ENCODE measurements at regions not wholly inside any gene's neighbourhood (a gene's known extent, or its start where the extent isn't known, plus 50 kb on each side); places are given as distances from the start of the nearest gene placed in this dataset.
A peak's percentile ranks its signal among the peaks of the same experiment; 100 is the strongest.

- DNase-seq (ENCODE audit: low spot score in 2 of 2), result no peak
- H3K27ac Mint-ChIP-seq, result peak overlapping the region; percentile 12
- H3K36me3 Mint-ChIP-seq, result no peaks in the 10 kb centered on the region
- H3K4me1 Mint-ChIP-seq, result peaks cover 43% of the 10 kb centered on the region
- no peaks in the 10 kb centered on the region for H3K9me3 Mint-ChIP-seq
- ATAC-seq, result no peak
- no peak overlapping the region for H3K4me3 Mint-ChIP-seq
Observed at GRCh38 chr9:129272348-129273025, 94.4 kb upstream of the IER5L start.

DNA sequence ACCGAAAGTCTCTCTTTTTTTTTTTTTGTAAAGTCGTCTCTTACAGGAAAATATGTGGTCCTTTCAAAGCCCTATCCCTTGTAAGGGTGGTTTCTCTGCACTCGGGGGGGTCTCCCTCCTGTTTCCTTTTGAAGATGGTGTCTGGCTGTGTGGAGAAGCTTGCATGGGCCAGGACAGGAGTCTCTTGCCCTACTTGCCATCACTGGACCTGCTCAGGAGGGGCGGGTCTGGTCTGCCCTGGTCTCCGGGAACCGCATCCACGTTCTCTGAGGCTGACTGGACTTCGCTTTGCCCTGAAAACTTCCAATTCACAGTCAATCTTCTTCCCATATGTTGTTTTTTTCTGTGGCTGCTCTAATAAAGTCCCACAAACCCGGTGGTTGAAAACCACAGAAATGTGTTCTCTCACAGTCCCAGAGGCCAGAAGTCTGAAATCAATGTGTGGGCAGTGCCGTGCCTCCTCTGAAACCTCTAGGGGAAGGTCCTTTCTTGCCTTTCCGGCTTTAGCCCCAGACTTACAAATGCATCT, 92.9 kb upstream of the IER5L start:
- DNase-seq (ENCODE audit: low spot score in 2 of 2), result no peak
- Mint-ChIP-seq H3K9me3 (no peaks in the 10 kb centered on the region), H3K36me3 (no peaks in the 10 kb centered on the region), H3K4me1 (peaks cover 31% of the 10 kb centered on the region), H3K27ac (peak overlapping the region; percentile 75), H3K4me3 (peak overlapping the region; percentile 61)
- ATAC-seq, result peak; percentile 53

DNA sequence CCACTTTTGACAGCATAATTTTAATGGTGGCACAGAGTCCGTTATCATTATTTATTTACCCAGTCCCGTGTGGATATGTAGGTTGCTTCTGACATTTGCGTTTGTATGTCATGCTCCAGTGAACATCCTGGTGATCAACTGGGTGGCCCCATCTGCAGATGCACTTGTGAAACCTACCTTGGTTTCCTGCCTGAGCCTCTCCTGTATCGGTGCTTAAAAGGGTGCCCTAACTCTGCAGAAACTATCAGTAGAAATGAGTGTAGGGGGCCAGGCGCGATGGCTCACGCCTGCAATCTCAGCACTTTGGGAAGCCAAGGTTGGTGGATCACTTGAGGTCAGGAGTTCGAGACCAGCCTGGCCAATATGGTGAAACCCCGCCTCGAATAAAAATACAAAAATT, 92.1 kb upstream of the IER5L start:
- ATAC-seq, result peak; percentile 92
- no peaks in the 10 kb centered on the region for H3K9me3 Mint-ChIP-seq
- H3K36me3 Mint-ChIP-seq, result no peaks in the 10 kb centered on the region
- peak in 1 of 2 donors; percentile 60 for DNase-seq (ENCODE audit: low spot score in 2 of 2)
- H3K4me3 Mint-ChIP-seq, result peak overlapping the region; percentile 61
- H3K4me1 Mint-ChIP-seq, result peaks cover 31% of the 10 kb centered on the region
- H3K27ac Mint-ChIP-seq, result peak overlapping the region; percentile 75

GRCh38 chr9:129267141-129267540, 89.1 kb upstream of the IER5L start:
- Mint-ChIP-seq H3K36me3 (no peaks in the 10 kb centered on the region), H3K9me3 (no peaks in the 10 kb centered on the region), H3K4me3 (no peak overlapping the region), H3K27ac (peak overlapping the region; percentile 78), H3K4me1 (peaks cover 27% of the 10 kb centered on the region)
- DNase-seq (ENCODE audit: low spot score in 2 of 2), result no peak
- no peak for ATAC-seq

DNA sequence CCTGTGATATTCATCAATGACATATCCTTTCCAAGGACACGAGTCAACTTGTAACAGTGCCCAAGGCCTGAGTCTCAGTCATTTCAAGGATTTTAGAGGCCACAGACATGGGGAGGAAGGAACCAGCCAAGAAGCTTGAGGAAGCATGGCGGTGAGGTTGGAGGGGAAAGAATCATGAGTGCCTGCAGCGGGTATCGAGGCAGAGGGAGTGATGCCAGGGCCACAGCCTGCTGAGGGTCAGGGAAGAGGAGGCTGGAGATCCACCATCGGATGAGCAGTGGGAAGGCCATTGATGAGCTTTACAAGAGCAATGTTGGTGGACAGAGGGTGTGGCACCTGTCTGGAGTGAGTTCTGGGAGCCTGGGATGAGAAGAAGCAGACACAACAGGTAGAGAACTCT, 88.5 kb upstream of the IER5L start:
- Mint-ChIP-seq H3K4me3 (no peak overlapping the region), H3K36me3 (no peaks in the 10 kb centered on the region), H3K4me1 (peaks cover 21% of the 10 kb centered on the region), H3K9me3 (no peaks in the 10 kb centered on the region), H3K27ac (peak overlapping the region; percentile 10)
- no peak for DNase-seq (ENCODE audit: low spot score in 2 of 2)
- no peak for ATAC-seq

DNA sequence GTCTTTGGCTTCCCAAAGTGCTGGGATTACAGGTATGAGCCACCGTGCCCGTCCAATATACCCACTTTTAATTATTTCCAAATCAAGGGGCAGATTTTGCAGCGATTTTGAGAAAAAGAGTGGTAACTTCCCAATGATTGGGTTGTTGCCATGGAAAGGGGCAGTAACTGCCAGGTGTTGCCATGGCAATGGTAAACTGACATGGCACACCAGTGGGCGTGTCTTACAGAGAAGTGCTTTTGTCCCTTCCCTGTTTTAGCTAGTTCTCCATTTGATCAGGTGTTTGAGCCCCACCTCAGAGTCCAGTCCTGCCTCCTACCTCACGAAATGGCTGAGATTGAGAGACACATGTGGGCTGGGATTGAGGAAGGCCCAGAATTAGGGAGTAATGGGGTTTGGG, 86.3 kb upstream of the IER5L start:
- no peaks in the 10 kb centered on the region for H3K36me3 Mint-ChIP-seq
- ATAC-seq, result no peak

GRCh38 chr9:129263836-129264235, 85.8 kb upstream of the IER5L start:
- peaks cover 21% of the 10 kb centered on the region for H3K4me1 Mint-ChIP-seq
- H3K36me3 Mint-ChIP-seq, result peaks cover 4% of the 10 kb centered on the region
- H3K27ac Mint-ChIP-seq, result no peak overlapping the region
- no peaks in the 10 kb centered on the region for H3K9me3 Mint-ChIP-seq
- no peak overlapping the region for H3K4me3 Mint-ChIP-seq
- ATAC-seq, result no peak
- DNase-seq (ENCODE audit: low spot score in 2 of 2), result no peak

More for the DNA sequence above, 86.3 kb upstream of the IER5L start:
- Mint-ChIP-seq H3K9me3 (no peaks in the 10 kb centered on the region), H3K4me1 (peaks cover 15% of the 10 kb centered on the region), H3K27ac (peak overlapping the region; percentile 40), H3K4me3 (no peak overlapping the region)
- no peak for DNase-seq (ENCODE audit: low spot score in 2 of 2)

DNA sequence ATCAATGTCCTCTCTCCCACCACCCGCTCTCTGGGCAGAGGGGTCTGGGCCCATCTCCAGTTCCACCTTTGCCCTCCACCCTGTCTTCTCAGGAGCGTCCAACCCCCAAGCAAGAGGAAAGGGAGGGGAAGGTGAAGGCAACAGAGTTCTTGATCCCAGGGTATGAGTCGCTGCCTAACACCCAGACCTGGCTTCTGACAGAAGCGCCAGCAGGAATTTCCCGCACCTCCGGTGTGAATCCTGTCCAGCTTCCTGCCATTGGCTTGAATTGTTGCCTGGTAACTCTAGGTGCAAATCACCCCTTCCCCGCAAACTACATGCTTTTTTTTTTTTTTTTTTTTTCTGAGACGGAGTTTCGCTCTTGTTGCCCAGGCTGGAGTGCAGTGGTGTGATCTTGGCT, 84.2 kb upstream of the IER5L start:
- H3K9me3 Mint-ChIP-seq, result no peaks in the 10 kb centered on the region
- peaks cover 4% of the 10 kb centered on the region for H3K36me3 Mint-ChIP-seq
- ATAC-seq (no peak), DNase-seq (ENCODE audit: low spot score in 2 of 2) (no peak)
- no peak overlapping the region for H3K4me3 Mint-ChIP-seq
- peaks cover 23% of the 10 kb centered on the region for H3K4me1 Mint-ChIP-seq
- H3K27ac Mint-ChIP-seq, result no peak overlapping the region

DNA sequence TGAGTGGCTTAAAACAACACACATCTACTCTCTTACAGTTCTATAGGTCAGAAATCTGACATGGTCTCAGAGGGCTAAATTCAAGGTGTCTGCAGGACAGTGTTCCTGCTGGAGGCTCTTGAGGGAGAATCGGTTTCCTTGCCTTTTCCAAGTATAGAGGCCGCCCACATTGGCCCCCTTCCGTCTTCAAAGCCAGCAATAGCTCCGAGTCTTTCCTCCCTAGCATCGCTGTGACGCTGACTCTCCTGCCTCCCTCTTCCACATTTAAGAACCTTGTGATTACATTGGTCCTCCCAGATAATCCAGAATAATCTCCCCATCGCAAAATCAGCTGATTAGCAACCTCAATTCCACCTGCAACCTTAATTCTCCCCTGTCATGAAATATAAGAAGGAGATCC, 81.3 kb upstream of the IER5L start:
- ATAC-seq (no peak), DNase-seq (ENCODE audit: low spot score in 2 of 2) (no peak)
- Mint-ChIP-seq H3K4me1 (peaks cover 19% of the 10 kb centered on the region), H3K36me3 (peaks cover 4% of the 10 kb centered on the region), H3K4me3 (peak overlapping the region; percentile 68), H3K9me3 (no peaks in the 10 kb centered on the region), H3K27ac (no peak overlapping the region)

DNA sequence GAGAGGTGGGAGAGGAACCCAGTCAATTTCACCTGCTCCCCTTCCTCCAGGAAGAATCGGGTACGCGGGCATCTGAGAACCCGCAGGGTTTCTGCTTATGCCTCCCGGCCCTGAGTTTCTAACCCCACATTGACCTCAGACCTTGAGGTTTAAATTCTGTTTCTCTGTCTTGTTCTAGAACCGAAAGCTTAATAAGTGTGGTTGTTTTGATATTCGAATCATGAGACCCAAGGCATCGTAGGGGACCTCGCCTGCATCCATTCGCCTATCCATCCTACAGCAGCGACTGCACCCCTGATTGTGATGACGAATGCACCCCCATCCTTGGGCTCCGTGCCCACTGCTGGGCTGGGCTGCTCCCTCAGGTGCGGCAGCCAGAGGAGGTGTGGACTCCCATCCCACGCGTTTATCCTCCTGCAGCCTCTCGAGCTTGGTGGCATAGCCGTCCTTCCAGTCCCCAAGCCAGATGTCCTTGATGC, 80.8 kb upstream of the IER5L start:
- DNase-seq (ENCODE audit: low spot score in 2 of 2) (no peak), ATAC-seq (peak; percentile 17)
- peaks cover 19% of the 10 kb centered on the region for H3K4me1 Mint-ChIP-seq
- H3K36me3 Mint-ChIP-seq, result peaks cover 4% of the 10 kb centered on the region
- H3K27ac Mint-ChIP-seq, result no peak overlapping the region
- H3K9me3 Mint-ChIP-seq, result no peaks in the 10 kb centered on the region
- H3K4me3 Mint-ChIP-seq, result peak overlapping the region; percentile 68

DNA sequence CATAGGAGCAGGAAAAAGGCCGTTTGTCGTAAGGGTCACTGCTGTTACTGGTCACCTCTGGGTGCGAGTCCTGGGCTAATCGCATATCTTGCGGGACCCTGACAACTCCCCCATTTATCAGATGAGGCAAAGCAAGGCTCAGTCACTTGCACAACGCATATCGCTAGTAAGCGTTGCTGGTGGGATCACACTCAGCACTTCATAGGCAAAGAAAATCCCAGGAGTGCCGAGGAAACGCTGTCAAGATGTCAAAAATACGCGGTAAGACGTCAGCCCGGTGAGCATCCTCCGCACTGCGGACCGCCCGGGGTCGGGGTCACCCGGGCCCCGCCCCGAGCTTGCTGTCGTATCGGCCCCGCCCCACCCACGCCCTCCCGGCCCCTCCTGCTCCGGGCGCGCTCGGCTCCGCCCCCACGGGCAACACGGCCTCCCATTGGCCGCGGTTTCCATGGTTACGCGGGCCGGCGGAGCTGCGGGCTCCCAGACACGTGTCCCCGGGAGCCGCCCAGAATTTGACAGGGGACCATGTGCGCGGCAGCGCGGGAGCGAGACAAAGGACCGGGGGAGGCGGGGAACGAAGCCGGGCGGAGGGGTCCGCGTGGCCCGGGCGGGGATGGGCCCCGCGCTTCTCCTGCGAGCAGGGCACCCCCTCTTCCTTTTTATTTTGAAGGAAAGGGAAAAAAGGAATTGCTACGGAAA, 80.2 kb upstream of the IER5L start:
- no peak overlapping the region for H3K27ac Mint-ChIP-seq
- DNase-seq (ENCODE audit: low spot score in 2 of 2) (peak; percentile 78 to 88), ATAC-seq (peak; percentile 92)
- peaks cover 19% of the 10 kb centered on the region for H3K4me1 Mint-ChIP-seq
- H3K9me3 Mint-ChIP-seq, result no peaks in the 10 kb centered on the region
- peak overlapping the region; percentile 68 for H3K4me3 Mint-ChIP-seq
- peaks cover 4% of the 10 kb centered on the region for H3K36me3 Mint-ChIP-seq

GRCh38 chr9:129256959-129257713, 79.1 kb upstream of the IER5L start:
- ATAC-seq, result no peak
- Mint-ChIP-seq H3K4me3 (no peak overlapping the region), H3K36me3 (peaks cover 4% of the 10 kb centered on the region), H3K27ac (no peak overlapping the region), H3K9me3 (no peaks in the 10 kb centered on the region), H3K4me1 (peaks cover 19% of the 10 kb centered on the region)
- no peak for DNase-seq (ENCODE audit: low spot score in 2 of 2)

GRCh38 chr9:129254566-129255287, 76.7 kb upstream of the IER5L start:
- ATAC-seq, result no peak
- H3K36me3 Mint-ChIP-seq, result peaks cover 4% of the 10 kb centered on the region
- H3K27ac Mint-ChIP-seq, result no peak overlapping the region
- peaks cover 11% of the 10 kb centered on the region for H3K4me1 Mint-ChIP-seq
- no peak for DNase-seq (ENCODE audit: low spot score in 2 of 2)
- no peaks in the 10 kb centered on the region for H3K9me3 Mint-ChIP-seq
- H3K4me3 Mint-ChIP-seq, result no peak overlapping the region

DNA sequence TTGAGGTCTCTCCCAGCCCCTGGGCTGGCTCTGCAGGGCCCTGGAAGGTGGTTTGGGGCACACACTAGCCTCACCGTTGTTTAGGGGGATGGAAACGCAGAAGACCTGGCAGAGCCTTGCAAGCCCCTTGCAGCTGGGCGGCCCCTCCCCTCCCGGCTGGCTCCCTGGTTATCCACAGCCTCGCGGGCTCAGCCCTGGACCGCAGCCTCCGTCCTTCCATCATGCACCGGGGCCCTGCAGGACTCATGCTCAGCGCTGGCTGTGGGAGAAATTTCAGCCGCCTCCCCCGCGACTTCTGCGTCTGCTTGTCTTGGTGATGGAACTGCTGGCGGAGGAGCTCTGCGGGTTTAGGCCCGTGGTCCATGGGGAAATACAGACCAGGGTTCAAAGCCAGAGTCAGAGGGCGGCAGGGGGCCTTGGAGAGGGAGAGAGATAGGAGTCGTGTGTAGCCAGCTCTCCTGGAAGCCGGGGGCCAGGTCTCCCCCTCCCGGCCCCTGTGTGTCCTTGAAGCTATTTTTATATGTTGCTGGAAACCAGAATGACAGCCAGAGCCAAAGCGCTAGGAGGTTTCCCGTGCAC, 75.8 kb upstream of the IER5L start:
- H3K9me3 Mint-ChIP-seq, result no peaks in the 10 kb centered on the region
- DNase-seq (ENCODE audit: low spot score in 2 of 2) (no peak), ATAC-seq (no peak)
- H3K36me3 Mint-ChIP-seq, result peaks cover 1% of the 10 kb centered on the region
- no peak overlapping the region for H3K27ac Mint-ChIP-seq
- peaks cover 3% of the 10 kb centered on the region for H3K4me1 Mint-ChIP-seq
- H3K4me3 Mint-ChIP-seq, result no peak overlapping the region

All from stimulated activated effector memory CD8-positive, alpha-beta T cell treated with anti-CD3 and anti-CD28 coated beads, Interleukin-12 subunit alpha, Interleukin-12 subunit beta, amount 100 ng/mL, for 72 hours (primary cell).